Left cardiac atrium (tissue), 4 donors: ENCODE measurements at regions not wholly inside any gene's neighbourhood (a gene's known extent, or its start where the extent isn't known, plus 50 kb on each side); places are given as distances from the start of the nearest gene placed in this dataset.

Experiments
- ATAC-seq, 2 donors: fragments of 200-7000 bp; cut with Tn5 transposase; one replicate each; pipeline ENCODE4 v1.9.1; 2020; ENCODE audit warnings: mild to moderate bottlenecking in 2 of 2, moderate library complexity in 2 of 2
- DNase-seq: peaks from one replicate; pipeline ENCODE4 v3.0.0-alpha.2; 2020
- intact Hi-C, 2 donors: fragments of 100-400 bp; cut with DNase I; formaldehyde crosslinking; loops; one replicate each; pipeline versions ENCODE4 v1.14.1 to v1.15.1; 2022 to 2023
- donor health status: DM: no; HTN: yes; CAD: no.
- donor health status: DM: no; HTN: yes; CAD: no; lungs with severe emphysema.
- donor health status: DM: yes; HTN: yes; CAD: no.
- donor health status: Dilated cardiomyopathy.

- DNase-seq (no peak), ATAC-seq (no peak)
- intact Hi-C loops: no loop called here
These were observed 896.6 kb upstream of the INTU start for GRCh38 chr4:126736133-126736518.

GRCh38 chr4:126737899-126738526 lies 894.7 kb upstream of the INTU start:
- DNase-seq (no peak), ATAC-seq (no peak)
- intact Hi-C loops: no loop called here

GRCh38 chr4:126738527-126738923 lies 894.2 kb upstream of the INTU start:
- no peak for DNase-seq
- intact Hi-C loops: no loop called here
- ATAC-seq: no peak

- intact Hi-C loops: no loop called here
- no peak for ATAC-seq
- no peak for DNase-seq
These were observed 893.8 kb upstream of the INTU start for GRCh38 chr4:126738926-126739325.

- intact Hi-C loops: no loop called here
- ATAC-seq (no peak), DNase-seq (no peak)
These were observed 892.1 kb upstream of the INTU start for GRCh38 chr4:126740687-126741086.

- DNase-seq (no peak), ATAC-seq (no peak)
- intact Hi-C loops: no loop called here
These were observed 890.7 kb upstream of the INTU start for GRCh38 chr4:126742048-126742447.

- DNase-seq: no peak
- no peak for ATAC-seq
- intact Hi-C loops: no loop called here
These were observed 889.9 kb upstream of the INTU start for GRCh38 chr4:126742885-126743284.

GRCh38 chr4:126748736-126749135 lies 884.0 kb upstream of the INTU start:
- no peak for ATAC-seq
- intact Hi-C loops: no loop called here

GRCh38 chr4:126750723-126751122 lies 882.0 kb upstream of the INTU start:
- intact Hi-C loops: no loop called here
- DNase-seq (no peak), ATAC-seq (peak in 1 of 2 donors; percentile 57)

More at GRCh38 chr4:126748736-126749135, 884.0 kb upstream of the INTU start:
- DNase-seq: no peak

- no peak for ATAC-seq
- DNase-seq: no peak
- intact Hi-C loops: no loop called here
These were observed 880.6 kb upstream of the INTU start for GRCh38 chr4:126752126-126752525.

GRCh38 chr4:126752702-126753101 lies 880.1 kb upstream of the INTU start:
- DNase-seq (no peak), ATAC-seq (no peak)
- intact Hi-C loops: no loop called here

GRCh38 chr4:126753592-126753991 lies 879.2 kb upstream of the INTU start:
- ATAC-seq: no peak

GRCh38 chr4:126755506-126755905 lies 877.3 kb upstream of the INTU start:
- intact Hi-C loops: no loop called here
- ATAC-seq: no peak
- DNase-seq: no peak

More at GRCh38 chr4:126753592-126753991, 879.2 kb upstream of the INTU start:
- no peak for DNase-seq
- intact Hi-C loops: no loop called here

GRCh38 chr4:126756050-126756829 lies 876.5 kb upstream of the INTU start:
- intact Hi-C loops: no loop called here
- DNase-seq (no peak), ATAC-seq (no peak)

- ATAC-seq: no peak
These were observed 875.5 kb upstream of the INTU start for GRCh38 chr4:126757219-126757618.

GRCh38 chr4:126758493-126758892 lies 874.3 kb upstream of the INTU start:
- intact Hi-C loops: no loop called here
- DNase-seq (no peak), ATAC-seq (no peak)

More at GRCh38 chr4:126757219-126757618, 875.5 kb upstream of the INTU start:
- DNase-seq: no peak
- intact Hi-C loops: no loop called here

GRCh38 chr4:126761947-126762662 lies 870.7 kb upstream of the INTU start:
- DNase-seq (no peak), ATAC-seq (no peak)
- intact Hi-C loops: no loop called here

- no peak for DNase-seq
- intact Hi-C loops: no loop called here
- no peak for ATAC-seq
These were observed 870.0 kb upstream of the INTU start for GRCh38 chr4:126762663-126763247.

- intact Hi-C loops: no loop called here
- peak; percentile 53 to 86 for ATAC-seq
- peak; percentile 36 for DNase-seq
These were observed 866.5 kb upstream of the INTU start for GRCh38 chr4:126766241-126766640.

- ATAC-seq (no peak), DNase-seq (no peak)
- intact Hi-C loops: no loop called here
These were observed 864.4 kb upstream of the INTU start for GRCh38 chr4:126768338-126768737.
